ENCODE measurements at regions not wholly inside any gene's neighbourhood (a gene's known extent, or its start where the extent isn't known, plus 50 kb on each side); places are given as distances from the start of the nearest gene placed in this dataset.

DNA sequence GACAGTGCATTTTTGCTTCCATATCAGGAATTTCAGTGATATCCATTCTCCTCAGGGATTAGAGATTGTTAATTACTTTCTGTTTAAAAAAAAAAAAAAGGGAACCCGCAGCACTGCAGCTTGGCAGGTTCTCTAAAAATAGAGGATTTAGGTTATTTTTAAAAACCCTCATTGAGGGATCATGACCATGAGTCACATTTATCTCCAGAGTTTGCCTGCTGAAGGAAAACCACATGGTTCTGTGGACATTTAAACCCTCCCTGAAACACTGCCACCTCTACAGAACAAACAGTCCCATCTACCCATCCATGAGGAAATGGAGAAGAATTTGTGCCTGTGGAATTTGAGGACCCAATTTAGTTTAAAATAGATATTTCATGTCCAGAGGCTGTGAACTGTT lies 66.2 kb upstream of the UBE2E1 start:
- no peak for TF ChIP-seq NFRKB (IDR thresholded peaks at IDR 0.05)
- TF ChIP-seq ZNF384 (IDR thresholded peaks at IDR 0.05): no peak
- TF ChIP-seq SP1 (IDR thresholded peaks at IDR 0.05): no peak
- TF ChIP-seq, protein P1, sequence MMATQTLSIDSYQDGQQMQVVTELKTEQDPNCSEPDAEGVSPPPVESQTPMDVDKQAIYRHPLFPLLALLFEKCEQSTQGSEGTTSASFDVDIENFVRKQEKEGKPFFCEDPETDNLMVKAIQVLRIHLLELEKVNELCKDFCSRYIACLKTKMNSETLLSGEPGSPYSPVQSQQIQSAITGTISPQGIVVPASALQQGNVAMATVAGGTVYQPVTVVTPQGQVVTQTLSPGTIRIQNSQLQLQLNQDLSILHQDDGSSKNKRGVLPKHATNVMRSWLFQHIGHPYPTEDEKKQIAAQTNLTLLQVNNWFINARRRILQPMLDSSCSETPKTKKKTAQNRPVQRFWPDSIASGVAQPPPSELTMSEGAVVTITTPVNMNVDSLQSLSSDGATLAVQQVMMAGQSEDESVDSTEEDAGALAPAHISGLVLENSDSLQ (IDR thresholded peaks at IDR 0.05): no peak
- TF ChIP-seq FOXK2 (IDR thresholded peaks at IDR 0.05): no peak
- TF ChIP-seq BHLHE40 (IDR thresholded peaks at IDR 0.05; ENCODE audit: borderline replicate concordance): no peak
- TF ChIP-seq ELF4 (IDR thresholded peaks at IDR 0.05): no peak
- no peak for TF ChIP-seq HDGF (IDR thresholded peaks at IDR 0.05; ENCODE audit: borderline replicate concordance)
- no peak for TF ChIP-seq CTBP1 (IDR thresholded peaks at IDR 0.05; ENCODE audit: borderline replicate concordance)
- no peak for TF ChIP-seq FOXM1 (IDR thresholded peaks at IDR 0.05; ENCODE audit: borderline replicate concordance)
